HG03045 (cell line): ENCODE measurements at regions not wholly inside any gene's neighbourhood (a gene's known extent, or its start where the extent isn't known, plus 50 kb on each side); places are given as distances from the start of the nearest gene placed in this dataset.
A peak's percentile ranks its signal among the peaks of the same experiment; 100 is the strongest.
"Not testable (repeated sequence)": the region's sequence is repeated elsewhere in the genome, so short reads cannot be mapped to it uniquely, and the experiment has no call there.

Source experiments
- ATAC-seq: cut with Tn5 transposase; IDR thresholded peaks from one replicate; pipeline ENCODE4 v1.9.1; 2021; ENCODE audit warnings: mild to moderate bottlenecking, moderate library complexity; ENCODE audit not compliant: unreplicated experiment

GRCh38 chr16:21532996-21533395, 66.4 kb upstream of the METTL9 start:
- ATAC-seq, result not testable (repeated sequence)

GRCh38 chr16:21533474-21533873, 65.9 kb upstream of the METTL9 start:
- not testable (repeated sequence) for ATAC-seq

- ATAC-seq, result not testable (repeated sequence)
These were observed 64.8 kb upstream of the METTL9 start for GRCh38 chr16:21534561-21534960.

GRCh38 chr16:21535201-21535600, 64.2 kb upstream of the METTL9 start:
- not testable (repeated sequence) for ATAC-seq

- ATAC-seq, result not testable (repeated sequence)
These were observed 62.6 kb upstream of the METTL9 start for GRCh38 chr16:21536740-21537139.

- ATAC-seq, result not testable (repeated sequence)
These were observed 61.8 kb upstream of the METTL9 start for GRCh38 chr16:21537598-21537997.

- not testable (repeated sequence) for ATAC-seq
These were observed 60.2 kb upstream of the METTL9 start for GRCh38 chr16:21539107-21539618.

GRCh38 chr16:21540770-21541433, 58.5 kb upstream of the METTL9 start:
- peak; percentile 68 for ATAC-seq

- not testable (repeated sequence) for ATAC-seq
These were observed 57.7 kb upstream of the METTL9 start for GRCh38 chr16:21541611-21542051.

GRCh38 chr16:21542075-21542474, 57.3 kb upstream of the METTL9 start:
- ATAC-seq, result not testable (repeated sequence)

GRCh38 chr16:21542491-21543124, 56.8 kb upstream of the METTL9 start:
- not testable (repeated sequence) for ATAC-seq

- not testable (repeated sequence) for ATAC-seq
These were observed 56.1 kb upstream of the METTL9 start for GRCh38 chr16:21543151-21543836.

GRCh38 chr16:21545664-21546326, 53.6 kb upstream of the METTL9 start:
- ATAC-seq, result not testable (repeated sequence)

GRCh38 chr16:21549396-21549795, 50.0 kb upstream of the METTL9 start:
- ATAC-seq, result not testable (repeated sequence)
